Tibial nerve (tissue), 4 donors: ENCODE measurements at regions not wholly inside any gene's neighbourhood (a gene's known extent, or its start where the extent isn't known, plus 50 kb on each side); places are given as distances from the start of the nearest gene placed in this dataset.

ENCODE experiments used
- DNase-seq, 2 donors: peaks; one replicate each; pipeline ENCODE4 v3.0.0-alpha.2; 2019; ENCODE audit warnings: low spot score in 2 of 2
- H3K27ac ChIP-seq, 4 donors: fragments of 200-600 bp; sonication (generic) in 3 of 4; one replicate each; pipeline ENCODE4 v1.5.1; 2017 to 2019; ENCODE audit warnings: mild to moderate bottlenecking in 1 of 4
- H3K27me3 ChIP-seq, 2 donors: fragments of 200-600 bp; sonication (generic) in 1 of 2; one replicate each; pipeline versions ENCODE4 v1.5.1 to v1.6.0; 2017 to 2019
- H3K36me3 ChIP-seq, 3 donors: fragments of 200-600 bp; sonication (generic); one replicate each; pipeline ENCODE4 v1.5.1; 2018 to 2019
- H3K4me1 ChIP-seq, 4 donors: fragments of 200-600 bp; sonication (generic) in 3 of 4; one replicate each; pipeline ENCODE4 v1.5.1; 2017 to 2019
- H3K4me3 ChIP-seq, 4 donors: fragments of 200-600 bp; sonication (generic) in 3 of 4; one replicate each; pipeline ENCODE4 v1.5.1; 2017 to 2019; ENCODE audit warnings: mild to moderate bottlenecking in 1 of 4, moderate library complexity in 1 of 4
- H3K9me3 ChIP-seq, 4 donors: fragments of 200-600 bp; sonication (generic) in 3 of 4; one replicate each; pipeline ENCODE4 v1.5.1; 2017 to 2019
- CTCF ChIP-seq, 5 experiments: fragments of 200-600 bp in 3 of 5; fragments of 450-650 bp in 2 of 5; sonication (generic) in 3 of 5; IDR thresholded peaks; one replicate each; pipeline ENCODE4 v1.5.1; 2016 to 2019; ENCODE audit warnings: antibody characterized with exemption in 5 of 5, mild to moderate bottlenecking in 3 of 5, moderate library complexity in 2 of 5
- EP300 ChIP-seq, 2 donors: sonication (generic); formaldehyde crosslinking; IDR thresholded peaks; one replicate each; pipeline ENCODE4 v1.6.1; 2017; ENCODE audit warnings: antibody characterized with exemption in 2 of 2, mild to moderate bottlenecking in 1 of 2
- POLR2A ChIP-seq, 2 donors: fragments of 450-650 bp; IDR thresholded peaks; one replicate each; pipeline ENCODE4 v1.6.1; 2017; ENCODE audit warnings: antibody characterized with exemption in 2 of 2, mild to moderate bottlenecking in 2 of 2, moderate library complexity in 2 of 2
- WGBS, 2 donors: methylation state at CpG; one replicate each; pipeline ENCODE4 v1.1.5; 2018; 5-methylcytosine and 5-hydroxymethylcytosine counted together

GRCh38 chr13:107364658-107365057 lies 796.7 kb upstream of the ARGLU1 start:
- DNase-seq, result no peak
- Histone ChIP-seq H3K36me3 (no peaks in the 10 kb centered on the region), H3K4me1 (no peaks in the 10 kb centered on the region), H3K27ac (no peak overlapping the region), H3K9me3 (no peaks in the 10 kb centered on the region), H3K27me3 (no peaks in the 10 kb centered on the region), H3K4me3 (no peak overlapping the region)
- 77 to 84% methylated on average over 1 of the region's 1 CpG for WGBS, 2 donors
- TF ChIP-seq EP300 (IDR thresholded peaks at IDR 0.05), result no peak
- TF ChIP-seq CTCF (IDR thresholded peaks at IDR 0.05), result no peak
- TF ChIP-seq POLR2A (IDR thresholded peaks at IDR 0.05), result no peak

- WGBS, 2 donors, result 84 to 85% methylated on average over 5 of the region's 5 CpGs
- Histone ChIP-seq H3K27me3 (no peaks in the 10 kb centered on the region), H3K4me1 (no peaks in the 10 kb centered on the region), H3K27ac (no peak overlapping the region), H3K4me3 (no peak overlapping the region), H3K9me3 (no peaks in the 10 kb centered on the region), H3K36me3 (no peaks in the 10 kb centered on the region)
- DNase-seq, result no peak
- TF ChIP-seq POLR2A (IDR thresholded peaks at IDR 0.05) (no peak), EP300 (IDR thresholded peaks at IDR 0.05) (no peak), CTCF (IDR thresholded peaks at IDR 0.05) (no peak)
These were observed 793.7 kb upstream of the ARGLU1 start for GRCh38 chr13:107361666-107362065.

GRCh38 chr13:107360010-107360409 lies 792.1 kb upstream of the ARGLU1 start:
- no peak overlapping the region for H3K27ac ChIP-seq
- no peaks in the 10 kb centered on the region for H3K9me3 ChIP-seq
- H3K27me3 ChIP-seq, result no peaks in the 10 kb centered on the region
- no peaks in the 10 kb centered on the region for H3K4me1 ChIP-seq
- WGBS, 2 donors, result 72 to 90% methylated on average over 1 of the region's 1 CpG
- no peaks in the 10 kb centered on the region for H3K36me3 ChIP-seq
- DNase-seq, result no peak
- no peak overlapping the region for H3K4me3 ChIP-seq
- no peak for TF ChIP-seq EP300 (IDR thresholded peaks at IDR 0.05)
- no peak for TF ChIP-seq POLR2A (IDR thresholded peaks at IDR 0.05)
- TF ChIP-seq CTCF (IDR thresholded peaks at IDR 0.05), result no peak

GRCh38 chr13:107358866-107359265 lies 790.9 kb upstream of the ARGLU1 start:
- Histone ChIP-seq H3K36me3 (no peaks in the 10 kb centered on the region), H3K4me3 (no peak overlapping the region), H3K27me3 (no peaks in the 10 kb centered on the region), H3K9me3 (no peaks in the 10 kb centered on the region), H3K4me1 (no peaks in the 10 kb centered on the region), H3K27ac (no peak overlapping the region)
- DNase-seq, result no peak
- TF ChIP-seq POLR2A (IDR thresholded peaks at IDR 0.05) (no peak), CTCF (IDR thresholded peaks at IDR 0.05) (no peak), EP300 (IDR thresholded peaks at IDR 0.05) (no peak)
- 67 to 82% methylated on average over 1 of the region's 1 CpG for WGBS, 2 donors

GRCh38 chr13:107351305-107351704 lies 783.4 kb upstream of the ARGLU1 start:
- Histone ChIP-seq H3K27ac (no peak overlapping the region), H3K27me3 (no peaks in the 10 kb centered on the region), H3K36me3 (no peaks in the 10 kb centered on the region), H3K9me3 (no peaks in the 10 kb centered on the region), H3K4me1 (no peaks in the 10 kb centered on the region), H3K4me3 (no peak overlapping the region)
- 58 to 67% methylated on average over 8 of the region's 8 CpGs for WGBS, 2 donors
- TF ChIP-seq POLR2A (IDR thresholded peaks at IDR 0.05) (no peak), CTCF (IDR thresholded peaks at IDR 0.05) (no peak), EP300 (IDR thresholded peaks at IDR 0.05) (no peak)
- no peak for DNase-seq
